Naive B cell (primary cell): ENCODE measurements at regions not wholly inside any gene's neighbourhood (a gene's known extent, or its start where the extent isn't known, plus 50 kb on each side); places are given as distances from the start of the nearest gene placed in this dataset.
"Not testable (repeated sequence)": the region's sequence is repeated elsewhere in the genome, so short reads cannot be mapped to it uniquely, and the experiment has no call there.

Source experiments
- ATAC-seq, 2 donors: fragments of 150-1000 bp; cut with Tn5 transposase; 2 replicates each; pipeline ENCODE4 v1.10.0; 2021; ENCODE audit warnings: low read depth in 2 of 2, mild to moderate bottlenecking in 2 of 2, moderate library complexity in 2 of 2
- DNase-seq: peaks from one replicate; pipeline ENCODE4 v3.0.0; 2022
- H3K27ac Mint-ChIP-seq, 6 donors: one replicate each; pipeline ENCODE4 v1.8.0; 2020 to 2022; ENCODE audit warnings: mild to moderate bottlenecking in 6 of 6, mixed read lengths in 6 of 6, moderate library complexity in 5 of 6, inconsistent platforms in 2 of 6
- H3K27me3 Mint-ChIP-seq, 3 donors: one replicate each; pipeline ENCODE4 v1.8.0; 2021 to 2022; ENCODE audit warnings: mixed read lengths in 3 of 3, mild to moderate bottlenecking in 1 of 3
- H3K36me3 Mint-ChIP-seq, 2 donors: one replicate each; pipeline ENCODE4 v1.8.0; 2020 to 2022; ENCODE audit warnings: mixed read lengths in 2 of 2, inconsistent platforms in 1 of 2, mild to moderate bottlenecking in 1 of 2
- H3K4me1 Mint-ChIP-seq, 3 donors: one replicate each; pipeline ENCODE4 v1.8.0; 2020 to 2022; ENCODE audit warnings: mixed read lengths in 3 of 3, inconsistent platforms in 1 of 3, mild to moderate bottlenecking in 1 of 3, moderate library complexity in 1 of 3
- H3K4me3 Mint-ChIP-seq, 8 donors: one replicate each; pipeline ENCODE4 v1.8.0; 2020 to 2022; ENCODE audit warnings: mild to moderate bottlenecking in 8 of 8, mixed read lengths in 8 of 8, moderate library complexity in 8 of 8, inconsistent platforms in 2 of 8
- H3K9me3 Mint-ChIP-seq, 7 donors: one replicate each; pipeline ENCODE4 v1.8.0; 2020 to 2022; ENCODE audit warnings: mixed read lengths in 7 of 7, mild to moderate bottlenecking in 5 of 7, inconsistent platforms in 2 of 7, moderate library complexity in 1 of 7

GRCh38 chr2:144724460-144724859 is 204.5 kb upstream of the ZEB2 start:
- not testable (repeated sequence) for H3K4me3 Mint-ChIP-seq, DNase-seq, H3K27me3 Mint-ChIP-seq, H3K36me3 Mint-ChIP-seq, H3K27ac Mint-ChIP-seq, ATAC-seq, H3K4me1 Mint-ChIP-seq, H3K9me3 Mint-ChIP-seq

DNA sequence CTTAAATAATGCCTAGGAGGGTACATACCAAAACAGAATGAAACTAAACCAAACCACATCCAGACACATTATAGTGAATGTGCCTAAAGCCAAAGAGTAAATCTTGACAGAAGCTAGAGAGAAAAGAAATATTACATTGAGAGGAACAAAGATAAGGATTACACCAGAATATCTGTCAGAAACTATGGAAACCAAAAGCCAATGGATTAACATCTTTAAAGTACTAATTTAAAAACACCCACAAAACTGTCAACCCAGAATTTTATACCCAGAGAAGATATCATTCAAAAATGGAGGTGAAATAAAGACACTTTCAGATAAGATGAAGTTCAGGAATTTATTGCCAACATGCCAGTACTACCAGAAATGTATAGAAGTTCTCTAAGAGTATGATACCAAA is 198.5 kb upstream of the ZEB2 start:
- H3K27me3 Mint-ChIP-seq, result no peaks in the 10 kb centered on the region
- H3K4me3 Mint-ChIP-seq, result no peak overlapping the region
- peaks cover 12 to 24% (median 17%) of the 10 kb centered on the region in 7 donors for H3K9me3 Mint-ChIP-seq
- peaks cover 5 to 31% of the 10 kb centered on the region in 2 donors for H3K36me3 Mint-ChIP-seq
- H3K27ac Mint-ChIP-seq, result no peak overlapping the region
- DNase-seq, result no peak
- no peak for ATAC-seq
- H3K4me1 Mint-ChIP-seq, result no peaks in the 10 kb centered on the region

DNA sequence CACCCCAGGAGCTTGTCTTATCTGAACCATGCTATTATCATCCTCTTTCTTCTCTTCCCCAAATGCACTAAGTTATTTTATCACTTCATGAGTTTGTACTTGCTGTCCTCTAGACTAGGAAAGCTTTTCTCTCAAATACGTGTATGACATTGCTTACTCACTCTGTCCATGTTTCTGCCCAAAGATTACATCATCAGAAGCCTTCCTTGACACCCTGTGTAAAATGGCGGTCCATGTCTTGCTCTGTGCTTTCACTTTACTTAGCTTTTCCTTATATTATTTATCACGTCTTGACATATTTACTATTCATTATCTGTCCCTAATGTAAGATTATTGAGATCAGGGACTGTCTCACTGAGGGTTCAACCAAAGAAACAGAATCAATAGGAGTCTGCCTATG is 196.1 kb upstream of the ZEB2 start:
- no peak for DNase-seq

DNA sequence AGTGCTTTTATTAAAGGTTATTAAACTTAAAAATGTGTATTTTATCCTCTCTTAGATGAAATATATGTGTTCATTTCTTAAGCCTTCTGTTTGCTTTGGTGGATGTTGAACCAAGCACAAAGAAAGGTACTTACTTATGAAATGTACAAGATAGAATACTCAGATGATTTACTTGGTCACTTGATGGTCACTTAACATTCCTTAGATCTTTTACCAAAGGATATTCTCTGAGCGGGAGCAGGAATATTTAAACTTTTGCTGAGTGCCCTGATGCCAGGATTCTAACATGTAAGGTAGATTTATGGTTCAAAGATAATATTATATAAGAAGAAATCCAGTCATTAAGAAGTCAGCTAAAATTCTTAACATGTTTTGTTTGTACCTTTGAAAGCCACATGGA is 193.5 kb upstream of the ZEB2 start:
- no peak overlapping the region for H3K27ac Mint-ChIP-seq
- H3K4me3 Mint-ChIP-seq, result no peak overlapping the region
- no peaks in the 10 kb centered on the region for H3K4me1 Mint-ChIP-seq
- DNase-seq, result no peak
- no peaks in the 10 kb centered on the region for H3K27me3 Mint-ChIP-seq
- peaks cover 5 to 26% of the 10 kb centered on the region in 2 donors for H3K36me3 Mint-ChIP-seq
- H3K9me3 Mint-ChIP-seq, result peaks cover 10 to 18% (median 14%) of the 10 kb centered on the region in 7 donors
- no peak for ATAC-seq

More for the DNA sequence above, 196.1 kb upstream of the ZEB2 start:
- Mint-ChIP-seq H3K4me1 (no peaks in the 10 kb centered on the region), H3K36me3 (peaks cover 5 to 31% of the 10 kb centered on the region in 2 donors), H3K4me3 (peak overlapping the region in 1 of 8 donors; percentile 11), H3K27ac (no peak overlapping the region), H3K9me3 (peaks cover 10 to 24% (median 17%) of the 10 kb centered on the region in 7 donors), H3K27me3 (no peaks in the 10 kb centered on the region)
- no peak for ATAC-seq

GRCh38 chr2:144712550-144712940 is 192.6 kb upstream of the ZEB2 start:
- no peaks in the 10 kb centered on the region for H3K4me1 Mint-ChIP-seq

DNA sequence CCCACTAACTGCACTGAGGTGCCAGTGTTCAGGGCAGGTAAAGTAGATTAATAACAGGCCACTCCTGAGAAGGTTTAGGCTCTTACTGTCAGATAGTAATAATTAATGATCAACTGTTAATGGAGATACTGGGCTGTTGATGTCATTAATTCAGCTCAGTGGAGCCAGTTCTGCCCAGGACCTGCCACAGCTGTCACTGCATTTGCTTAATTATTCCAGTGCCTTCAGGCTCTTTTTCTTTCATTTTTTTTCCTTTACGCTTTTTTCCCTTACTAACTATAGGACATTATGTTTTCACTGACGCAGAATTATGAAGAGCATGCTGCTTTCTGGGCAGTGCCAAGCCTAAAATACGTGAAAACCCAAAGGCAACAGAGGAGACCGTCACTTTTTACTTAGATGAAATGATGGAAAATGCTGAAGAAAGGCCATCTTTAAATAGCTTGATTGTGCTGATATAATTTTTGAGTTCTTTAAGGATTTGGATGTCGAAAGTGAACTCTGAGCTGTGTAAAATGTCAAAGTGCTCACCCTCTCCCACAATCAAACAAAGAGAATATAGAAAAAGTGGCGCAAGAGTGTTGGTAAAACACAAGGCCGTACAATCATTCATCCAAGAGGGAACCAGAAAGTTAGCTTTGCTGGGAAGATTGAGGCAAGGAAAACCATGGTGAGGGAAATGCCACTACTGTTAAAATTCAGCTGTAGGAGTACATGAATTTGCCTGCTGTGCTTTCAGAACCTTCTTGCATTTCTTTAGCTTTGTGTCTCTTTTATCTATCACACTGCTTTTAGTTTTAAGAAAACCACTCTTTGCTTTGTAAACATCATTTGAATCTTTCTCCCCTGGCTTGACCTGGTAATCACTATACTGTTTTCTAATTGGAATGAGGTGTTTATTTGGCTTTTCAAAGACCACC is 192.0 kb upstream of the ZEB2 start:
- H3K9me3 Mint-ChIP-seq, result peaks cover 0 to 5% (median 0%) of the 10 kb centered on the region in 7 donors
- no peak overlapping the region for H3K4me3 Mint-ChIP-seq
- no peak for ATAC-seq
- H3K27ac Mint-ChIP-seq, result no peak overlapping the region
- no peak for DNase-seq
- no peaks in the 10 kb centered on the region for H3K27me3 Mint-ChIP-seq
- no peaks in the 10 kb centered on the region for H3K4me1 Mint-ChIP-seq
- peaks cover 0 to 11% of the 10 kb centered on the region in 2 donors for H3K36me3 Mint-ChIP-seq

More at GRCh38 chr2:144712550-144712940, 192.6 kb upstream of the ZEB2 start:
- ATAC-seq (no peak), DNase-seq (no peak)
- Mint-ChIP-seq H3K27ac (no peak overlapping the region), H3K27me3 (no peaks in the 10 kb centered on the region), H3K36me3 (peaks cover 0 to 17% of the 10 kb centered on the region in 2 donors), H3K9me3 (peaks cover 3 to 9% (median 5%) of the 10 kb centered on the region in 7 donors), H3K4me3 (no peak overlapping the region)

DNA sequence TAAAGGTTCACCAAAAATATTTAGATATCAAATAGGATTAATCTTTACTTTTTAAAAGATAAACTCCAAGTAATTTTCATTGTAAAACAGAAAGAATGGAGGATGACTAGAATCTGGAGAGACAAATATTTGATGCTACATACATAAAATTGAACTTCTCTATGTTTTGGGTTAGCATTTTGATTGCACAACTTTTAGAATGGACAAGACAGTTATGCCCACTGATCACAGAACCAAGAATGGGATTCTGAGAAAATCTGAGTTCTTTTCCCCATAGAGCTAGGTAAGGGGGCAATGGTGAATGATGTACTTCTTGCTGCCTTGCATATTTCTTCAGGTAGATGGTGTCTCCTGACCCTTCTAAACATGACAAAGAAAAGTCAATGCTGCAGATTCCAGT is 191.2 kb upstream of the ZEB2 start:
- no peak for DNase-seq
- H3K9me3 Mint-ChIP-seq, result peaks cover 0 to 5% (median 0%) of the 10 kb centered on the region in 7 donors
- H3K27ac Mint-ChIP-seq, result no peak overlapping the region
- H3K4me1 Mint-ChIP-seq, result no peaks in the 10 kb centered on the region
- no peaks in the 10 kb centered on the region for H3K27me3 Mint-ChIP-seq
- H3K4me3 Mint-ChIP-seq, result no peak overlapping the region
- peaks cover 0 to 6% of the 10 kb centered on the region in 2 donors for H3K36me3 Mint-ChIP-seq
- no peak for ATAC-seq

DNA sequence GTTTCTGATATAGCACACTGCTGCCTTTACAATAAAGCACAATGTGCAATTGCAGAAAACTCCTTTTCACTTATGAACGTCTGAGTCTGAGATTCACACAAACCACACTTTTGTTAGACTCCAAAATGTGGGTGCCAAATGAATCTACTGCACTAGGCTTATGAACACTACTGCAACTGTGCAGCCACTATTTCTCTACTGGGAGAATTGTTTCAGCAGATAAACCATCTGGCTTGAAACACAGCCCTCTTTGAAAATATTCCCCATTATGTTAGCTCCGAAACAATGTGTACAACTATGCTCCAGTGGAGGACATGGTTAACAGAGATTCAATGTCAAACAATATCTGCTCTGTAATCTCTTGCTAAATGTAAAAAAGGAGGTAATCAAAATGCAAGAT is 188.7 kb upstream of the ZEB2 start:
- no peak overlapping the region for H3K27ac Mint-ChIP-seq

DNA sequence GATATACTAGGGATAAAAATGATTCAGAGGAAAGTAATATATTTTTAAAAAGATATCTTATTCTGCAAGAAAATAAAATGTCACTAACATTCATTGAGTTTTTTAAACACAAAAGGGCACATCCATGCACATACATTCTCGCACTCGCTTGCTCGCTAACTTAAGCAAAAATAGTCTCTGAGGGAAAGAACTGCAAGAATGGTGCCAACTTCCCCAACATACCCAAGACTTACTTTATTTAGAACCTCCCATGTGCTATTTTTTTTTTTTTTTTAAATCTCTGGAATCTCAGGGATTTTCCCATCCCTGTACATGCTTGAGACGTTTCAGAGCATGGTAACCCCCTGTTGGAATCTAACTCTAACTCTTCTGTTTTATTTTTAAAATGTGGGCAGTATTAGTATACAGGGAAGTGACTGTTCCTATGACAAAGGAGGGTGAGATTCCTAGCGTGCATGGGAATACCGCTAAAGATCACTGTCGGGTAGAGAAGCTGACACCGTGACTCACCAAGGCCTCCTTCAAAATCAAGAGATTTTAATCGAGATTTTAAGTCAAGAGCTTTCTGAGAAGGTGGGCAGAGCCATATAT is 187.9 kb upstream of the ZEB2 start:
- H3K36me3 Mint-ChIP-seq, result no peaks in the 10 kb centered on the region
- DNase-seq (no peak), ATAC-seq (no peak)
- H3K9me3 Mint-ChIP-seq, result no peaks in the 10 kb centered on the region
- no peaks in the 10 kb centered on the region for H3K27me3 Mint-ChIP-seq
- H3K4me1 Mint-ChIP-seq, result peaks cover 24 to 25% (median 25%) of the 10 kb centered on the region in 3 donors
- H3K27ac Mint-ChIP-seq, result no peak overlapping the region
- H3K4me3 Mint-ChIP-seq, result no peak overlapping the region

More for the DNA sequence above, 188.7 kb upstream of the ZEB2 start:
- no peak for DNase-seq
- Mint-ChIP-seq H3K4me1 (peaks cover 18 to 21% (median 20%) of the 10 kb centered on the region in 3 donors), H3K9me3 (no peaks in the 10 kb centered on the region), H3K27me3 (no peaks in the 10 kb centered on the region), H3K36me3 (no peaks in the 10 kb centered on the region), H3K4me3 (peak overlapping the region in 1 of 8 donors; percentile 42)
- ATAC-seq, result no peak

GRCh38 chr2:144706647-144707046 is 186.7 kb upstream of the ZEB2 start:
- H3K27ac Mint-ChIP-seq, result no peak overlapping the region
- no peaks in the 10 kb centered on the region for H3K27me3 Mint-ChIP-seq
- no peaks in the 10 kb centered on the region for H3K36me3 Mint-ChIP-seq
- no peaks in the 10 kb centered on the region for H3K9me3 Mint-ChIP-seq
- DNase-seq (no peak), ATAC-seq (no peak)
- H3K4me1 Mint-ChIP-seq, result peaks cover 34 to 36% (median 35%) of the 10 kb centered on the region in 3 donors
- H3K4me3 Mint-ChIP-seq, result no peak overlapping the region

- DNase-seq, result no peak
- Mint-ChIP-seq H3K4me3 (no peak overlapping the region), H3K9me3 (no peaks in the 10 kb centered on the region), H3K4me1 (peaks cover 43 to 46% (median 44%) of the 10 kb centered on the region in 3 donors), H3K36me3 (no peaks in the 10 kb centered on the region), H3K27ac (peak overlapping the region in 1 of 6 donors; percentile 24), H3K27me3 (no peaks in the 10 kb centered on the region)
- no peak for ATAC-seq
Observed at GRCh38 chr2:144705328-144706245, 185.7 kb upstream of the ZEB2 start.

DNA sequence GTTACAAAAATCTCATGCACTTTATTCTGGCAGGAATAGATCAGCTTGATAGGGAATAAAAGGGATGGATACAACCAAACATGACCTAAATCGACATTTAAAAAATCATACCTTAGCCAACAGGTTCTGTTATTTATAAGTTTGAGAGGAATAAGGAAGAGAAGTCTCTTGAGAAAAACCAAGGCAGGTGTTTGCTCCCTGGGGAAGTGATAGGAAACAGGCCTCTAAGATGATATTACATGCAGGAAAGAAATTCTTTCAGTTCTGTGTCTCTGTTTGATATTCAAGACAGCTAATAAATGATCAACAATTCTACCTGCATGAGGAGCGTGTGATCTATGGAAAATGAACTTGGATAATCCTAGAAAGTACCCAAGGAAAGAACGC is 184.8 kb upstream of the ZEB2 start:
- peak overlapping the region in 5 of 6 donors; percentile 34 to 93 (median 71) for H3K27ac Mint-ChIP-seq
- peaks cover 44 to 49% (median 47%) of the 10 kb centered on the region in 3 donors for H3K4me1 Mint-ChIP-seq
- DNase-seq (no peak), ATAC-seq (no peak)
- H3K9me3 Mint-ChIP-seq, result no peaks in the 10 kb centered on the region
- no peaks in the 10 kb centered on the region for H3K27me3 Mint-ChIP-seq
- H3K36me3 Mint-ChIP-seq, result no peaks in the 10 kb centered on the region
- H3K4me3 Mint-ChIP-seq, result peak overlapping the region in 5 of 8 donors; percentile 17 to 78 (median 59)
